ENCODE measurements at regions not wholly inside any gene's neighbourhood (a gene's known extent, or its start where the extent isn't known, plus 50 kb on each side); places are given as distances from the start of the nearest gene placed in this dataset.

- no peak overlapping the region for H3K27ac Mint-ChIP-seq (ENCODE audit: unreplicated experiment)
- peaks cover 10% of the 10 kb centered on the region for H3K4me1 Mint-ChIP-seq (ENCODE audit: unreplicated experiment)
Measured at GRCh38 chr12:124078800-124079199, 105.8 kb downstream of the ZNF664 start.

GRCh38 chr12:124080649-124081048 lies 107.6 kb downstream of the ZNF664 start:
- Mint-ChIP-seq H3K9me3 (ENCODE audit: unreplicated experiment) (no peaks in the 10 kb centered on the region), H3K36me3 (ENCODE audit: low read depth, unreplicated experiment) (no peaks in the 10 kb centered on the region), H3K27me3 (ENCODE audit: unreplicated experiment) (no peaks in the 10 kb centered on the region), H3K4me1 (ENCODE audit: unreplicated experiment) (peaks cover 7% of the 10 kb centered on the region), H3K27ac (ENCODE audit: unreplicated experiment) (no peak overlapping the region), H3K4me3 (ENCODE audit: unreplicated experiment) (no peak overlapping the region)
- no peak for DNase-seq (ENCODE audit: low spot score)
- TF ChIP-seq CTCF (IDR thresholded peaks at IDR 0.05; ENCODE audit: unreplicated experiment), result no peak

More at GRCh38 chr12:124078800-124079199, 105.8 kb downstream of the ZNF664 start:
- Mint-ChIP-seq H3K36me3 (ENCODE audit: low read depth, unreplicated experiment) (no peaks in the 10 kb centered on the region), H3K27me3 (ENCODE audit: unreplicated experiment) (no peaks in the 10 kb centered on the region), H3K4me3 (ENCODE audit: unreplicated experiment) (no peak overlapping the region), H3K9me3 (ENCODE audit: unreplicated experiment) (no peaks in the 10 kb centered on the region)
- TF ChIP-seq CTCF (IDR thresholded peaks at IDR 0.05; ENCODE audit: unreplicated experiment), result no peak
- DNase-seq (ENCODE audit: low spot score), result no peak

GRCh38 chr12:124082012-124082411 lies 109.0 kb downstream of the ZNF664 start:
- Mint-ChIP-seq H3K9me3 (ENCODE audit: unreplicated experiment) (no peaks in the 10 kb centered on the region), H3K27ac (ENCODE audit: unreplicated experiment) (no peak overlapping the region), H3K4me1 (ENCODE audit: unreplicated experiment) (peaks cover 7% of the 10 kb centered on the region), H3K4me3 (ENCODE audit: unreplicated experiment) (no peak overlapping the region), H3K27me3 (ENCODE audit: unreplicated experiment) (no peaks in the 10 kb centered on the region), H3K36me3 (ENCODE audit: low read depth, unreplicated experiment) (no peaks in the 10 kb centered on the region)
- no peak for DNase-seq (ENCODE audit: low spot score)
- TF ChIP-seq CTCF (IDR thresholded peaks at IDR 0.05; ENCODE audit: unreplicated experiment), result no peak

GRCh38 chr12:124082687-124083086 lies 109.7 kb downstream of the ZNF664 start:
- Mint-ChIP-seq H3K27me3 (ENCODE audit: unreplicated experiment) (peaks cover under 1% of the 10 kb centered on the region), H3K4me3 (ENCODE audit: unreplicated experiment) (no peak overlapping the region), H3K27ac (ENCODE audit: unreplicated experiment) (no peak overlapping the region), H3K36me3 (ENCODE audit: low read depth, unreplicated experiment) (no peaks in the 10 kb centered on the region), H3K4me1 (ENCODE audit: unreplicated experiment) (peaks cover 7% of the 10 kb centered on the region), H3K9me3 (ENCODE audit: unreplicated experiment) (no peaks in the 10 kb centered on the region)
- DNase-seq (ENCODE audit: low spot score), result no peak
- TF ChIP-seq CTCF (IDR thresholded peaks at IDR 0.05; ENCODE audit: unreplicated experiment), result no peak

GRCh38 chr12:124083708-124084107 lies 110.7 kb downstream of the ZNF664 start:
- Mint-ChIP-seq H3K4me3 (ENCODE audit: unreplicated experiment) (no peak overlapping the region), H3K4me1 (ENCODE audit: unreplicated experiment) (peaks cover 5% of the 10 kb centered on the region), H3K27ac (ENCODE audit: unreplicated experiment) (no peak overlapping the region), H3K9me3 (ENCODE audit: unreplicated experiment) (no peaks in the 10 kb centered on the region), H3K36me3 (ENCODE audit: low read depth, unreplicated experiment) (no peaks in the 10 kb centered on the region), H3K27me3 (ENCODE audit: unreplicated experiment) (peaks cover 2% of the 10 kb centered on the region)
- no peak for DNase-seq (ENCODE audit: low spot score)
- TF ChIP-seq CTCF (IDR thresholded peaks at IDR 0.05; ENCODE audit: unreplicated experiment), result no peak

All from endothelial cell (in vitro differentiated cells).